ENCODE measurements at regions not wholly inside any gene's neighbourhood (a gene's known extent, or its start where the extent isn't known, plus 50 kb on each side); places are given as distances from the start of the nearest gene placed in this dataset.

- no peak for DNase-seq
These were observed 192.8 kb downstream of the BCOR start for GRCh38 chrX:39904816-39905537.

GRCh38 chrX:39905538-39905891, 192.2 kb downstream of the BCOR start:
- no peak for DNase-seq

GRCh38 chrX:39905946-39906345, 191.8 kb downstream of the BCOR start:
- no peak for DNase-seq

GRCh38 chrX:39907964-39908661, 189.6 kb downstream of the BCOR start:
- no peak for DNase-seq

GRCh38 chrX:39909996-39910395, 187.8 kb downstream of the BCOR start:
- no peak for DNase-seq

GRCh38 chrX:39910651-39911050, 187.1 kb downstream of the BCOR start:
- no peak for DNase-seq

- DNase-seq = no peak
These were observed 186.4 kb downstream of the BCOR start for GRCh38 chrX:39911278-39911897.

- no peak for DNase-seq
These were observed 185.6 kb downstream of the BCOR start for GRCh38 chrX:39912126-39912525.

- no peak for DNase-seq
These were observed 182.7 kb downstream of the BCOR start for GRCh38 chrX:39915081-39915480.

- DNase-seq = no peak
These were observed 182.2 kb downstream of the BCOR start for GRCh38 chrX:39915596-39915995.

- no peak for DNase-seq
These were observed 175.9 kb downstream of the BCOR start for GRCh38 chrX:39921838-39922237.

GRCh38 chrX:39922488-39922887, 175.3 kb downstream of the BCOR start:
- no peak for DNase-seq

GRCh38 chrX:39922926-39923325, 174.8 kb downstream of the BCOR start:
- no peak for DNase-seq

GRCh38 chrX:39927380-39927779, 170.4 kb downstream of the BCOR start:
- DNase-seq = no peak

GRCh38 chrX:39928704-39929378, 168.9 kb downstream of the BCOR start:
- no peak for DNase-seq

- DNase-seq = no peak
These were observed 168.3 kb downstream of the BCOR start for GRCh38 chrX:39929379-39930025.

- DNase-seq = no peak
These were observed 166.8 kb downstream of the BCOR start for GRCh38 chrX:39930786-39931528.

GRCh38 chrX:39931529-39932282, 166.1 kb downstream of the BCOR start:
- no peak for DNase-seq

- DNase-seq = no peak
These were observed 162.2 kb downstream of the BCOR start for GRCh38 chrX:39935411-39936064.

GRCh38 chrX:39936886-39937770, 160.6 kb downstream of the BCOR start:
- DNase-seq = no peak

Data from NCI-H524 treated with DMSO at 0.1 percent for 48 hours (cell line).